Left renal cortex interstitium (tissue), 4 donors: ENCODE measurements at regions not wholly inside any gene's neighbourhood (a gene's known extent, or its start where the extent isn't known, plus 50 kb on each side); places are given as distances from the start of the nearest gene placed in this dataset.
"Not testable (repeated sequence)": the region's sequence is repeated elsewhere in the genome, so short reads cannot be mapped to it uniquely, and the experiment has no call there.

Source experiments
- DNase-seq, 4 donors: peaks; one replicate each; pipeline ENCODE4 v3.0.0-alpha.2; 2013; ENCODE audit warnings: low read depth in 4 of 4, low spot score in 2 of 4, missing footprints in 1 of 4

- DNase-seq: no peak
These were observed 69.7 kb downstream of the RPS6KA4 start for GRCh38 chr11:64428693-64429092.

- DNase-seq: no peak
These were observed 71.0 kb downstream of the RPS6KA4 start for GRCh38 chr11:64429970-64430369.

GRCh38 chr11:64430645-64431044, 71.7 kb downstream of the RPS6KA4 start:
- DNase-seq: no peak

GRCh38 chr11:64436000-64436399, 77.0 kb downstream of the RPS6KA4 start:
- DNase-seq: no peak

- DNase-seq: no peak
These were observed 78.5 kb downstream of the RPS6KA4 start for GRCh38 chr11:64437426-64437825.

GRCh38 chr11:64438986-64439771, 80.2 kb downstream of the RPS6KA4 start:
- DNase-seq: no peak

- DNase-seq: not testable (repeated sequence)
These were observed 81.0 kb downstream of the RPS6KA4 start for GRCh38 chr11:64439772-64440491.

GRCh38 chr11:64441127-64441526, 82.2 kb downstream of the RPS6KA4 start:
- no peak for DNase-seq

GRCh38 chr11:64443001-64443400, 84.0 kb downstream of the RPS6KA4 start:
- DNase-seq: no peak

- DNase-seq: no peak
These were observed 86.0 kb downstream of the RPS6KA4 start for GRCh38 chr11:64444838-64445441.

- no peak for DNase-seq
These were observed 86.7 kb downstream of the RPS6KA4 start for GRCh38 chr11:64445651-64446050.

GRCh38 chr11:64447831-64448598, 89.1 kb downstream of the RPS6KA4 start:
- DNase-seq: peak in 1 of 4 donors; percentile 9

- DNase-seq: peak in 3 of 4 donors; percentile 53 to 63 (median 54)
These were observed 89.8 kb downstream of the RPS6KA4 start for GRCh38 chr11:64448599-64449380.

GRCh38 chr11:64449381-64450167, 90.6 kb downstream of the RPS6KA4 start:
- DNase-seq: peak in 3 of 4 donors; percentile 15 to 49 (median 32)

- DNase-seq: no peak
These were observed 91.2 kb downstream of the RPS6KA4 start for GRCh38 chr11:64450168-64450560.

- DNase-seq: no peak
These were observed 92.9 kb downstream of the RPS6KA4 start for GRCh38 chr11:64451856-64452255.

- DNase-seq: no peak
These were observed 94.5 kb downstream of the RPS6KA4 start for GRCh38 chr11:64453466-64453865.

GRCh38 chr11:64455456-64456261, 96.7 kb downstream of the RPS6KA4 start:
- DNase-seq: no peak
